CD14-positive monocyte (primary cell): ENCODE measurements at regions not wholly inside any gene's neighbourhood (a gene's known extent, or its start where the extent isn't known, plus 50 kb on each side); places are given as distances from the start of the nearest gene placed in this dataset.
"Not testable (repeated sequence)": the region's sequence is repeated elsewhere in the genome, so short reads cannot be mapped to it uniquely, and the experiment has no call there.

Experiments
- DNase-seq, 3 donors: peaks; one replicate each; pipeline ENCODE4 v3.0.0-alpha.2; 2011 to 2022
- H2AFZ ChIP-seq: 2 replicates; pipeline ENCODE4 v1.6.0; 2012; ENCODE audit warnings: mild to moderate bottlenecking, low read depth, low read length, inconsistent platforms; ENCODE audit not compliant: insufficient read depth, poor library complexity, severe bottlenecking
- H3K27ac ChIP-seq, 2 donors: 1 replicate in 1 of 2; 2 replicates in 1 of 2; pipeline ENCODE4 v1.5.1; 2012 to 2013; ENCODE audit warnings: low read length in 2 of 2, control low read depth in 1 of 2, inconsistent platforms in 1 of 2, low read depth in 1 of 2, mild to moderate bottlenecking in 1 of 2
- H3K27me3 ChIP-seq, 2 donors: one replicate each; pipeline versions ENCODE4 v1.6.0 to v1.6.1; 2011 to 2013; ENCODE audit warnings: low read length in 2 of 2; ENCODE audit not compliant: control insufficient read depth in 2 of 2, insufficient read depth in 2 of 2
- H3K36me3 ChIP-seq, 2 donors: replicated peaks in 1 of 2; 1 replicate in 1 of 2; 2 replicates in 1 of 2; pipeline versions ENCODE4 v1.5.1 to v1.6.1; 2012 to 2013; ENCODE audit warnings: low read length in 2 of 2, control low read depth in 1 of 2, inconsistent platforms in 1 of 2, mild to moderate bottlenecking in 1 of 2; ENCODE audit not compliant: insufficient read depth in 2 of 2, control insufficient read depth in 1 of 2
- H3K4me1 ChIP-seq, 2 donors: 1 replicate in 1 of 2; 2 replicates in 1 of 2; pipeline versions ENCODE4 v1.5.1 to v1.6.1; 2012 to 2013; ENCODE audit warnings: low read length in 2 of 2, control low read depth in 1 of 2, inconsistent platforms in 1 of 2, mild to moderate bottlenecking in 1 of 2, moderate library complexity in 1 of 2; ENCODE audit not compliant: insufficient read depth in 2 of 2, control insufficient read depth in 1 of 2
- H3K4me2 ChIP-seq: replicated peaks from 2 replicates; pipeline ENCODE3; 2012; ENCODE audit warnings: low read length, moderate library complexity, mild to moderate bottlenecking; ENCODE audit not compliant: poor library complexity, severe bottlenecking; ENCODE audit errors: extremely low read depth
- H3K4me3 ChIP-seq, 3 experiments: fragments of 200-600 bp in 1 of 3; sonication (generic) in 1 of 3; replicated peaks in 1 of 3; 1 replicate in 2 of 3; 2 replicates in 1 of 3; pipeline ENCODE4 v1.5.1; 2011 to 2013; ENCODE audit warnings: low read length in 3 of 3, mild to moderate bottlenecking in 3 of 3, control low read depth in 2 of 3, low read depth in 2 of 3, inconsistent platforms in 1 of 3, moderate library complexity in 1 of 3
- H3K79me2 ChIP-seq: 2 replicates; pipeline ENCODE4 v1.6.0; 2012; ENCODE audit warnings: mild to moderate bottlenecking, control low read depth, inconsistent platforms, low read length, moderate library complexity; ENCODE audit not compliant: insufficient read depth
- H3K9ac ChIP-seq: 2 replicates; pipeline ENCODE4 v1.6.0; 2017; ENCODE audit warnings: low read length, mild to moderate bottlenecking; ENCODE audit not compliant: insufficient read depth, poor library complexity, severe bottlenecking
- H3K9me3 ChIP-seq, 2 donors: replicated peaks in 1 of 2; 1 replicate in 1 of 2; 2 replicates in 1 of 2; pipeline versions ENCODE4 v1.5.1 to v1.6.1; 2012 to 2013; ENCODE audit warnings: low read length in 2 of 2, control low read depth in 1 of 2; ENCODE audit not compliant: control insufficient read depth in 1 of 2, insufficient read depth in 1 of 2
- H4K20me1 ChIP-seq: 2 replicates; pipeline ENCODE4 v1.6.0; 2012; ENCODE audit warnings: mild to moderate bottlenecking, low read length, control low read depth, moderate library complexity; ENCODE audit not compliant: insufficient read depth
- H3K27ac Mint-ChIP-seq, 7 donors: one replicate each; pipeline ENCODE4 v1.8.0; 2020; ENCODE audit warnings: mild to moderate bottlenecking in 7 of 7, mixed read lengths in 7 of 7, moderate library complexity in 6 of 7, inconsistent platforms in 2 of 7
- H3K27me3 Mint-ChIP-seq, 3 donors: one replicate each; pipeline ENCODE4 v1.8.0; 2021 to 2022; ENCODE audit warnings: low read depth in 3 of 3, mild to moderate bottlenecking in 3 of 3, mixed read lengths in 3 of 3, moderate library complexity in 3 of 3, inconsistent platforms in 1 of 3
- H3K36me3 Mint-ChIP-seq, 2 donors: one replicate each; pipeline ENCODE4 v1.8.0; 2020; ENCODE audit warnings: mixed read lengths in 2 of 2, inconsistent platforms in 1 of 2, mild to moderate bottlenecking in 1 of 2
- H3K4me1 Mint-ChIP-seq: one replicate; pipeline ENCODE4 v1.8.0; 2020; ENCODE audit warnings: mild to moderate bottlenecking, mixed read lengths
- H3K4me3 Mint-ChIP-seq, 2 donors: one replicate each; pipeline ENCODE4 v1.8.0; 2020; ENCODE audit warnings: mild to moderate bottlenecking in 2 of 2, mixed read lengths in 2 of 2, moderate library complexity in 1 of 2
- H3K9me3 Mint-ChIP-seq, 7 donors: one replicate each; pipeline ENCODE4 v1.8.0; 2020 to 2022; ENCODE audit warnings: mixed read lengths in 7 of 7, mild to moderate bottlenecking in 6 of 7, moderate library complexity in 6 of 7, inconsistent platforms in 2 of 7
- WGBS: methylation state at CpG from one replicate; pipeline ENCODE4 v1.1.5; 2013; ENCODE audit warnings: missing lambda C conversion rate; ENCODE audit not compliant: insufficient coverage; 5-methylcytosine and 5-hydroxymethylcytosine counted together
- intact Hi-C, 2 donors: fragments of 100-400 bp; cut with micrococcal nuclease; formaldehyde crosslinking; loops; one replicate each; pipeline versions ENCODE4 v1.15.0 to v1.15.1; 2023

DNA sequence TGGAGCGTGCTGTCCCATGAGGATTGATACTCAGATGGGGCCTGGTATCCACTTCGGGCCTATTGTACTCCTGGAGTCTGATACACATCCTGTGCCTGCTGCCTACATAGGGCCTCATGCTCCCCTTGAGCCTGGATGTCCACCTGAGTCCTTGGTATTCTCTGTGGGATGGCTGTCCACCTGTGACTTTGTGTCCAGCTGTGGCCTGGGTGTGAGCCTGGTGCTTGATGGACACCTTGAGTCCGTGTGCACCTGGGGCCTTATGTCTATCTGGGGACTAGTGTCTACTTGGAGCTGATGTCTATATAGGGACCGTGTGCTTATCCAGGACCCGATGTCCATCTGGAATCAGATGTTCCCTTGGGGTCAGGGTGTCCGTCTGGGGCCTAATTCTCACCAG lies 75.9 kb upstream of the THOC3 start:
- H2AFZ ChIP-seq, H3K27me3 Mint-ChIP-seq, H3K36me3 ChIP-seq, H3K9me3 Mint-ChIP-seq, H3K9me3 ChIP-seq, H3K27me3 ChIP-seq, H3K4me3 ChIP-seq, H3K4me1 Mint-ChIP-seq, H3K36me3 Mint-ChIP-seq, H3K4me3 Mint-ChIP-seq, H4K20me1 ChIP-seq, H3K4me2 ChIP-seq, H3K4me1 ChIP-seq, H3K79me2 ChIP-seq, H3K27ac ChIP-seq, H3K9ac ChIP-seq, DNase-seq, intact Hi-C loops, H3K27ac Mint-ChIP-seq: not testable (repeated sequence)
- WGBS: 77% methylated on average over 2 of the region's 6 CpGs

DNA sequence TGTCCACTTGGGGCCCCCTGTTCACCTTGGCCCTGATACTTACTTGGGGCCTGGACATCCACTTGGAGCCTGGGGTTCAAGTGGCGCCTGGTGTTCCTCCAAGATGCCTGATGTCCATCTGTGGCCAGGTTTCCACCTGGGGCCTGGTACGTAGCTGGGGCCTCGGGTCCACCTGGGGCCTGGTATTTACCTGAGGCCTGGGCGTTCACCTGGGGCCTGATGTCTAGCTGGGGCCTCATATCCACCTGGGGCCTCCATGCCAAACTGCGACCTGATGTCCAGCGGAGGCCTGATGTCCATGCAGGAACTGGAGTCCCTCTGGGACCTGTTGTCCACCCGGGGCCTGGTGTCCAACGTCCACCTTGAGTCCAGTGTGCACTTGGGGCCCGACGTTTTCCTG lies 76.3 kb upstream of the THOC3 start:
- H3K4me3 ChIP-seq, intact Hi-C loops: not testable (repeated sequence)
- no CpG with 5 or more reads among the region's 10 CpGs for WGBS

DNA sequence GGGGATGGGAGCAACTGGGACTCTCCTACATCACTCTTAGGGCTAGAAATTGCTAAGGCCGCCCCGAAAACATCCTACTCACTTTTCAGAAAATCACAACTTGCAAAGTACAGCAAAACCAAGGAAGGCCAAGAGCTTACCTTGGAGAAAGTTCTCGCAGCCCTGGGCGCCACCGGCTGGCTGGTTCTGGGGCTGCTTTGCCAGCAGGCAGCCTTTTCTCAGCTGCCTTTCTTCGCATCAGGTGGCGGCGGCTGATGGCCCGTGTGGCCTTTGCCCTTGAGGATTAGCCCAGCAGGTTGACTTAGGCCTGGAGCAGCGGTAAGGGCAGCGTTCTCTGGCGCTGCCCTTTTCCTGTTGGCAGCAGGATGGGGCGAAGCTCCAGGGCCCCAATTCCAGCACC lies 77.3 kb upstream of the THOC3 start:
- H3K27me3 ChIP-seq, H3K79me2 ChIP-seq, H3K36me3 Mint-ChIP-seq, intact Hi-C loops, H3K4me2 ChIP-seq, H3K4me3 ChIP-seq, H2AFZ ChIP-seq, H3K4me1 ChIP-seq, H3K9ac ChIP-seq, H3K27ac Mint-ChIP-seq, H3K4me1 Mint-ChIP-seq, H3K36me3 ChIP-seq, H3K9me3 ChIP-seq, H3K9me3 Mint-ChIP-seq, H3K4me3 Mint-ChIP-seq, H3K27ac ChIP-seq, H3K27me3 Mint-ChIP-seq, DNase-seq, H4K20me1 ChIP-seq: not testable (repeated sequence)
- 91% methylated on average over 4 of the region's 13 CpGs for WGBS

More for the DNA sequence above, 76.3 kb upstream of the THOC3 start:
- H3K4me1 ChIP-seq, H3K27me3 Mint-ChIP-seq, H3K27ac Mint-ChIP-seq, H3K9me3 ChIP-seq, H3K36me3 Mint-ChIP-seq, H3K9ac ChIP-seq, H3K9me3 Mint-ChIP-seq, H3K36me3 ChIP-seq, H3K4me3 Mint-ChIP-seq, H3K27me3 ChIP-seq, H3K79me2 ChIP-seq, H4K20me1 ChIP-seq, DNase-seq, H3K4me2 ChIP-seq, H3K4me1 Mint-ChIP-seq, H2AFZ ChIP-seq, H3K27ac ChIP-seq: not testable (repeated sequence)

DNA sequence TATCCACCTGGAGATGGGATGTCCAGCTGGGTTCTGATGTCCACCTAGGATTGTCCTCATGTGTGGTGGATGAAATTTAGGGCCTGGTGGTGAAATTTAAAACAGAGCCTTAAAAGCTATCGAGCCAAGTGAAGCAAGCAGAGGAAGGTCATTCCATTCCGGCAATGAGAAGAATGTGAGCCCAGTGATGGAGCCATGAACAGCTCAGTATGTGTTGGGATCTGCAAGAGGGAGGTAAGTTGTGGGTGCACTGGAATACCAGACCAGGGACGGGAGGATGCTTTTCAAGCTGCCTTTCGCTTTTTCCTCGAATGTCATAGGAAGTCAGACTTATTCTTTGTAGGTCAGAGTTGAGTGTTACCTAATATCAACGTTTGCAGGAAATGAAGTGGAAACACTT lies 80.6 kb upstream of the THOC3 start:
- H4K20me1 ChIP-seq, H3K4me2 ChIP-seq, H3K4me3 Mint-ChIP-seq, H3K27ac Mint-ChIP-seq, H3K4me1 Mint-ChIP-seq, H3K4me1 ChIP-seq, DNase-seq, H3K27ac ChIP-seq, H3K27me3 Mint-ChIP-seq, H3K36me3 ChIP-seq, H3K4me3 ChIP-seq, H2AFZ ChIP-seq, H3K9me3 ChIP-seq, H3K79me2 ChIP-seq, H3K9me3 Mint-ChIP-seq, H3K27me3 ChIP-seq, intact Hi-C loops, H3K9ac ChIP-seq, H3K36me3 Mint-ChIP-seq: not testable (repeated sequence)
- WGBS: 87% methylated on average over 2 of the region's 6 CpGs
